DOHH2 (cell line): ENCODE measurements at regions not wholly inside any gene's neighbourhood (a gene's known extent, or its start where the extent isn't known, plus 50 kb on each side); places are given as distances from the start of the nearest gene placed in this dataset.

ENCODE experiments used
- H3F3A ChIP-seq: fragments of 200-600 bp; sonication (generic), shearing (Covaris generic); 2 replicates; pipeline ENCODE4 v1.6.0; 2016; ENCODE audit warnings: antibody characterized with exemption, mild to moderate bottlenecking; ENCODE audit not compliant: control insufficient read depth, insufficient read depth
- H3K27ac ChIP-seq: fragments of 200-600 bp; sonication (generic); 2 replicates; pipeline ENCODE4 v1.5.1; 2014; ENCODE audit warnings: low read depth, mild to moderate bottlenecking, low read length, moderate library complexity
- H3K27me3 ChIP-seq: fragments of 200-600 bp; sonication (generic); 2 replicates; pipeline ENCODE4 v1.6.1; 2014; ENCODE audit warnings: mild to moderate bottlenecking, low read length, mixed read lengths; ENCODE audit not compliant: control insufficient read depth
- H3K36me3 ChIP-seq: fragments of 200-600 bp; sonication (generic); 2 replicates; pipeline ENCODE4 v1.6.1; 2014; ENCODE audit warnings: mild to moderate bottlenecking, low read length, moderate library complexity, mixed read lengths; ENCODE audit not compliant: control insufficient read depth
- H3K4me1 ChIP-seq: fragments of 200-600 bp; sonication (generic); 2 replicates; pipeline ENCODE4 v1.6.1; 2014; ENCODE audit warnings: mild to moderate bottlenecking, low read length, mixed read lengths; ENCODE audit not compliant: control insufficient read depth
- H3K4me2 ChIP-seq: fragments of 200-600 bp; sonication (generic); 2 replicates; pipeline ENCODE4 v1.6.0; 2014; ENCODE audit warnings: mild to moderate bottlenecking, low read length, moderate library complexity
- H3K4me3 ChIP-seq: fragments of 200-600 bp; sonication (generic); 2 replicates; pipeline ENCODE4 v1.5.1; 2014; ENCODE audit warnings: mild to moderate bottlenecking, low read length, mixed read lengths
- H3K79me2 ChIP-seq: fragments of 200-600 bp; sonication (generic); 2 replicates; pipeline ENCODE4 v1.6.1; 2014; ENCODE audit warnings: mild to moderate bottlenecking, low read length, mixed read lengths; ENCODE audit not compliant: control insufficient read depth
- H3K9me2 ChIP-seq: fragments of 200-600 bp; sonication (generic); replicated peaks from 2 replicates; pipeline ENCODE4 v1.6.1; 2014; ENCODE audit warnings: mild to moderate bottlenecking, low read length, mixed read lengths; ENCODE audit not compliant: control insufficient read depth
- H3K9me3 ChIP-seq: fragments of 200-600 bp; sonication (generic); 2 replicates; pipeline ENCODE4 v1.6.1; 2014; ENCODE audit warnings: antibody characterized with exemption, low read length, mixed read lengths; ENCODE audit not compliant: control insufficient read depth, insufficient read depth
- H4K20me1 ChIP-seq: fragments of 200-600 bp; sonication (generic); 2 replicates; pipeline ENCODE4 v1.6.0; 2014; ENCODE audit warnings: low read depth, mild to moderate bottlenecking, antibody characterized with exemption, low read length, moderate library complexity; ENCODE audit not compliant: control insufficient read depth, insufficient read depth
- CTCF ChIP-seq: fragments of 200-600 bp; sonication (generic); IDR thresholded peaks from one replicate; pipeline ENCODE4 v1.5.1; 2014; ENCODE audit warnings: antibody characterized with exemption, mild to moderate bottlenecking, low read depth, low read length; ENCODE audit not compliant: poor library complexity, severe bottlenecking
- EZH2phosphoT487 ChIP-seq: fragments of 200-600 bp; sonication (generic); IDR thresholded peaks from 2 replicates; pipeline ENCODE4 v1.6.1; 2017; ENCODE audit warnings: borderline replicate concordance, mild to moderate bottlenecking, antibody characterized with exemption, low read length, moderate library complexity, mixed read lengths

- H3K4me2 ChIP-seq: no peak overlapping the region
- no peaks in the 10 kb centered on the region for H3K9me2 ChIP-seq
- H3K4me3 ChIP-seq: no peak overlapping the region
- H4K20me1 ChIP-seq: no peaks in the 10 kb centered on the region
- H3K79me2 ChIP-seq: no peaks in the 10 kb centered on the region
- no peaks in the 10 kb centered on the region for H3F3A ChIP-seq
- TF ChIP-seq EZH2phosphoT487: no peak
- no peak for TF ChIP-seq CTCF
- H3K27ac ChIP-seq: no peak overlapping the region
- no peaks in the 10 kb centered on the region for H3K27me3 ChIP-seq
- H3K36me3 ChIP-seq: no peaks in the 10 kb centered on the region
- H3K9me3 ChIP-seq: no peaks in the 10 kb centered on the region
- H3K4me1 ChIP-seq: no peaks in the 10 kb centered on the region
These were observed 828.4 kb downstream of the TUSC7 start for GRCh38 chr3:117537949-117538348.

GRCh38 chr3:117539729-117540128, 830.1 kb downstream of the TUSC7 start:
- Histone ChIP-seq H3K36me3 (no peaks in the 10 kb centered on the region), H3K4me2 (no peak overlapping the region), H3K27ac (no peak overlapping the region), H3K27me3 (no peaks in the 10 kb centered on the region), H3K9me2 (no peaks in the 10 kb centered on the region), H3K4me1 (no peaks in the 10 kb centered on the region), H3K4me3 (no peak overlapping the region), H3F3A (no peaks in the 10 kb centered on the region), H3K9me3 (no peaks in the 10 kb centered on the region), H3K79me2 (no peaks in the 10 kb centered on the region), H4K20me1 (no peaks in the 10 kb centered on the region)
- TF ChIP-seq CTCF: no peak
- no peak for TF ChIP-seq EZH2phosphoT487

- Histone ChIP-seq H3K4me3 (no peak overlapping the region), H3K36me3 (no peaks in the 10 kb centered on the region), H3K27ac (no peak overlapping the region), H3K79me2 (no peaks in the 10 kb centered on the region), H3K27me3 (no peaks in the 10 kb centered on the region), H4K20me1 (no peaks in the 10 kb centered on the region), H3K4me1 (no peaks in the 10 kb centered on the region), H3K9me3 (no peaks in the 10 kb centered on the region), H3F3A (no peaks in the 10 kb centered on the region), H3K4me2 (no peak overlapping the region), H3K9me2 (no peaks in the 10 kb centered on the region)
- TF ChIP-seq CTCF: no peak
- no peak for TF ChIP-seq EZH2phosphoT487
These were observed 831.0 kb downstream of the TUSC7 start for GRCh38 chr3:117540597-117540996.

DNA sequence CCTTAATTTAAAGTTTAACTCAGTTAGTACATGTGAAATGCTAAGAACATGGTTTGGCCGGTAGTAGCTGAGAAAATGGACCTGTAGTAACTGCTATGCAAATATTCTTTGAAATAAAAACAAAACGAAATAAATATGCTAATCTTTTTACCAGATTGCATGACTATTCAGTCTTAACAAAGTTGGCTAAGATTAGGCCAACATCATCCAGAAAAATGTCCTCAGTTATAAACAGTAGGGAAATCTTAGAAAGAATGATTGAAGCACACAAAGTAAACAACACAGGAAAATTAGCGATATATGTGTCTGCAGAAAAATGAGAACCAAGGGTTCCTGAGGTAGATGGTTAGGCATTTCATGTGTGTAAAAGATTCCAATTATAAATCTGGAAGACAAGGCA, 832.1 kb downstream of the TUSC7 start:
- H3K27ac ChIP-seq: no peak overlapping the region
- H3F3A ChIP-seq: no peaks in the 10 kb centered on the region
- H3K9me3 ChIP-seq: no peaks in the 10 kb centered on the region
- H3K9me2 ChIP-seq: no peaks in the 10 kb centered on the region
- H3K36me3 ChIP-seq: no peaks in the 10 kb centered on the region
- H3K4me3 ChIP-seq: no peak overlapping the region
- H3K27me3 ChIP-seq: no peaks in the 10 kb centered on the region
- H3K79me2 ChIP-seq: no peaks in the 10 kb centered on the region
- no peak overlapping the region for H3K4me2 ChIP-seq
- no peaks in the 10 kb centered on the region for H4K20me1 ChIP-seq
- TF ChIP-seq CTCF (no peak), EZH2phosphoT487 (no peak)
- H3K4me1 ChIP-seq: no peaks in the 10 kb centered on the region
